NOMO-1 treated with DMSO at 0.1 percent for 48 hours (cell line): ENCODE measurements at regions not wholly inside any gene's neighbourhood (a gene's known extent, or its start where the extent isn't known, plus 50 kb on each side); places are given as distances from the start of the nearest gene placed in this dataset.

Source experiments
- DNase-seq: peaks from one replicate; lab custom pipeline; 2025; ENCODE audit not compliant: unreplicated experiment; lab: John Stamatoyannopoulos, UW

- no peak for DNase-seq
Observed at GRCh38 chr12:61694214-61694613, 566.0 kb upstream of the USP15 start.

DNA sequence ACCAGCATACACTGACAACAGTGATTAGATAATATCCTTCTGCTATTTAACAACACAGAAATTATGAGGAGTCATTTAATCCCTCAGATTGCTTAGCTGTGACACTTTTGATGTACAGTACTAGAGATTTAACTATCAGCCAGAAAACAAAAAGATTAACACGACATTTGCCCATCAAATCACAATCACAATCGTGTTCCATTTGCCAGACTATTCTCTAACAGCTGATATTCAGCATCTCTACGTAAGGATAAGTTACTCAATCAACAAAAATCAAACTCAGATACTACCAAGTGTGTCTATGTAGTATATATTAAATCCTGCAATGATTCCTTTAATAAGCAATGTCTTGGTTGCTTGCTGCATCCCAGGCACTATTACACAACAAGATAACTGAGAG, 558.7 kb upstream of the USP15 start:
- DNase-seq: no peak

DNA sequence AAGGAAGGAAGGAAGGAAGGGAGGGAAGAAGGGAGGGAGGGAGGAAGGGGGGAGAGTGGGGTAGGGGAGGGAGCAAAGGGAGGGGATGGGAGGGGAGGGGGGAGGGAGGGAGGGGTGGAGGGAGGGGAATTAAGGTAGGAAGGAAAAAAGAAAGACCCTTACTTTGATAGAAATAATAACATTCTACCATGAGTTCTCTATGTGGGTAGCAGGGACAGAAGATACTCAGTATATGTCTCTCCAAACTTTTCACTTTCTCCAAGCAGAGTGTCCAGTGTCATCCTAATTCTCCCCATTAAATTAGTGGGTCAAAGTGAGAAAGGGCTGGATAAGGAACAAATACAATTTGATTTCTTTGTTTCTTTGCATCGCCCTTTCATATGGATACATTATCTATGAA, 553.4 kb upstream of the USP15 start:
- DNase-seq: no peak

DNA sequence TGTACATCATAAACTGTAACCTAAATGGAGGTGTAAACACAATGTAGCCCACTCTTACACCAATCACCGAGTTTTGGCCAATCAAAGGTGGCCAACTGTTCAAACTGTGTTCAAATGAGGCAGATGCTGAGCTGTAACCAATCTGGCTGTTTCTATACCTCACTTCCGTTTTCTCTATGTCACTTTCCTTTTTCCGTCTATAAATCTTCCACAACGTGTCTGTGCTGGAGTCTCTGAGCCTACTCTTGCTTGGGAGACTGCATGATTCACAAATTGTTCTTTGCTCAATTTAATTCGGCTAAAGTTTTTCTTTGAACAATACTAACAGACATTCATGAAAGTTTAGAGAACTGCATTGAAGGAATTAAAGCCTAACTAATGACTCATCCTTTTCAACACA, 547.1 kb upstream of the USP15 start:
- DNase-seq: peak; percentile 18

DNA sequence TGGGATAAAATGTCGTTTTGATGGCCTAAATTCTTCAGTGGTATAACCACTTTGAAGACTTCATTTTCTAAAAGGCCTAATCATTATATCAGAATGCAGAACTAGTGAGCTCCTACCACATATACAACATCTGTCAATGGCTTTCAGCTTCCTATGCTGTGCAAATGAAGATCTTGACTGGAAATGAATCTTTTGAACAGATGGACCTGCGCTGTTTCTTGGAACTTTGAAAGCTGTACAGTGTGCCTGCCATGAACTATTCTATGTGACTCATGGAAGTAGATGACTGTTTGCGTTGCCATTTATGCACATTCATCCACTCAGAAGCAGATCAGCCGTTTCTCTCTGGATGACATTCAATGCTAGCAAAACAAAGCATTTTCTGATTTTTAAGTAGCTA, 542.2 kb upstream of the USP15 start:
- DNase-seq: no peak

GRCh38 chr12:61739925-61740324, 520.3 kb upstream of the USP15 start:
- DNase-seq: no peak

GRCh38 chr12:61750604-61751003, 509.6 kb upstream of the USP15 start:
- no peak for DNase-seq

DNA sequence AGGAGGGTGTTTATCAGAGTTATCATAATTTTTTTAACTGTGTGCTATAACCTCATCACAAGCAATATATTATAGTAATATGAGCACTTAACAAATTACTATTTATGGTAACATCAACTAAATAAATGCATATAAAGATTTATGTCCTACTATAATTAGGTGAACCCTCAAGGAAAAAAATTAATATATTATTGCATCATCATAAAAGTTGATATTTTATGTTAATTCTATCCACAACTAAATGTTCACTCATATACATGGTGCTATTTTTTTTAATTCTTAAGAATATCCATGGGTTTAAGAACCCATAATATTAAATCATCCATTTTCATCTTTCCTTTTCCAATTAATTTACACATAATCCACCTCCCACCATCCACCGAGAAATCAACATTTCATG, 506.0 kb upstream of the USP15 start:
- DNase-seq: no peak

GRCh38 chr12:61757831-61758505, 502.2 kb upstream of the USP15 start:
- no peak for DNase-seq

DNA sequence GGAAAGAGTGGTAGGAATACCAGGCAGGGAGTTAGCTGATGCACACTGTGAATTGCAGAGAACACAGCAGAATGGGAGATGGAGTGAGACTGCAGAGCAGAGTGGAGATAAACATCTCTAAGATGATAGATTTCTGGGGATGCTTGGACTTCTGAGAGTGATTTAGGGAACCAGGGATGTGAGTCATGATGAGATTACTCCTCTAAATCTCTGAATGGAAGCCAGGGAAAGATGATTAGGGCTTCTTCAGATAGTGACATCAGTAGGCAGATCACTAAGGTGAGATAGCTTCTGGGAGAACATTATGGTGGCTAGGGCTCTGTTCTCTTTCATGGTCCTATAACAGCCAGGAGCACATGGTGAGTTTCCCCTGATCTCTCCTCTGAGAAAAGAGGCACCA, 501.5 kb upstream of the USP15 start:
- DNase-seq: no peak

DNA sequence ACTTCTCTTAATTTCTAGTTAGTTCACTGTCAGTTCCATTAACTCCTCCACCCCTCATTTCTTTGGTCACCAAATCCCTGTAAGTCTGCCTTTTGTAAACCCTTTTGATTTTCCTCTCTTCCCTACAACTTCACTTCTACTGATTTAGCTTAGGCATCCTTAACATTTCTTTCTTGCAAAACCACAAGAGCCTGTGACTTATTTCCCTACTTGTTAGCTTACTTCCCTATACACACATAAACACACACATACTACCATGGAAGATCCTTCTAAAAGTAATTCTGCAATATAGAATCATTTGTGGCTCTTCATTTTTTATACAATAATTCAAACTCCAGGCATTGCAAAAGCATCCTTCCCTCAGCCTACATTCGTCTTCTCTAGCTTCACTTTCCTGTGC, 494.3 kb upstream of the USP15 start:
- DNase-seq: no peak

DNA sequence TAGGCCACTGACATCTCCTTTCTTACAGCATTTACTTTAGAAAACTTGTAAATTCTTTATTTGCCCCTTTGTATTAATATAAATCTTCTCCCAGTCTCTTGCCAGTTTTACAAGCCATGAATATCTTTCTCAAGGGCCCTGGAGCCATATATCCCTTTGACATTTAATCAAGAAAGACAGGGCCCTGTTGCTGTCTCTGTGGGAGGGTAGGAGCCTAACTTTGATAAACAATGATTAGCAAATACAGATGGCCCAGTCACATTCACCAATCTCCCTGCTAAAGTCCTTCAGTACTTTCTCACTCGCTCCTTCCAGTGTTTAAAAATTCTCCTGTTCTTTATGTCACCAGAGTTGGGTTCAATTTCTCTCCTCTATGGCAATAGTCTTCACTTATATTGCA, 479.8 kb upstream of the USP15 start:
- DNase-seq: no peak

DNA sequence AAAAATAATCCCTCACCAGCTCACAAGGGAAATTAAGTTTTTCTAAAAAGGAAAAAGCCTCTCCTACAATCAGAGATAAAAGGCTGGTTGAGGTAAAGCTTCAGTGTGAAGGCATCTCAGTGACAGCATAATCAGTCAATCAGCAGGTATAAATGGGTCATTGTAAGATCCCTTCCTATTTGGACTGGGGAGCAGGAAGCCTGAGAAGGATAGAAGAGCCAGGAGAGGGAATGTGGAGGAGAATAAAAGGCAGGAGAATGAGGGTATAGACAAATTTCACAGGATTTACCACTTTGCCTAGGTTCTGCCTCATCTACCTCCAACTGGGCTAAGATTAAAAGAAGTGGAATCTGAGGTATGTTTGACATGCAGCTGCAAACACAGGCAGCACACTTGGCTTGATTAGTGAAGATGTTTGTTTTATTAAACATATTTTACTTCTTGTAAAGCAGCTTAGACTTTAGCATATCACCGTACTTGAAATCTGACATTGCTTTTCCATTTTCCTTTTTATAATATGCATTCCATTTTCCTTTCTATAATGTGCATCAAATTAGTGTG, 479.1 kb upstream of the USP15 start:
- DNase-seq: no peak

DNA sequence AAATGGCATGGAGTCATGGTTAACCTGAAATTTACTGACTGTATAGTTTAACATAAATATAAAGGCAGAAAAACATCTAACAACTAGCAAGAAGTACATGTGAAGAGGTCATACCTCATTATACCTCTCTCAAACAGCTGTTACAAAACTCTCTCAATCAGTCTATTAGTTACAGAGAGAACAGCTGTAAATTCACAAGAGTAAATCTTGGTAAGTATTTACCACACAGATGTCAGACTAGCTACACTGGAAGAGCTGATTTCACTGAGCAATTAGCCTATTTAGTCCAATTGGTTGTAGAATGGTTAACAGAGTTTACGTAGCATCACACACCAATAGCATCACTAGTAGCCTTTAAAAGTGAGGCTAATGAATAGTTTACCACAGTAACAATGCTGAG, 463.4 kb upstream of the USP15 start:
- DNase-seq: no peak

DNA sequence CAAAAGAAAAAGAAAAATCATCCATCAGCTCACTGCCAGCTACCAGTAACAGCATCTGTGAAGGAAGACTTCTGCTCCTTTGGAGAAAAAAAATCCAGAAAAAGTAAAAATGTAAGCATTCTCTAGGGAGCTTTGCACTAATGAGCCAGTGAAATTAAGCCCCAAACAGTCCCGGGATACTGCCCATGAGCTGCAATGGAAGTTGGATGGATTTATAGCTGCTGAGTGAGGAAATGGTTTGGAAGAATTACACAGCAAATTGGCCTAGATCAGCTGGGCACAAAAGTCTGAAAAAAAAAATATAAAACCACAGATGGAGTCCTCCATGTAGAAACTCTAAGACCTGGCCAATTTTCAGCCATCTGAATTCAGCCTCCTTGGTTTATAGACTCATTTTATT, 462.9 kb upstream of the USP15 start:
- no peak for DNase-seq

DNA sequence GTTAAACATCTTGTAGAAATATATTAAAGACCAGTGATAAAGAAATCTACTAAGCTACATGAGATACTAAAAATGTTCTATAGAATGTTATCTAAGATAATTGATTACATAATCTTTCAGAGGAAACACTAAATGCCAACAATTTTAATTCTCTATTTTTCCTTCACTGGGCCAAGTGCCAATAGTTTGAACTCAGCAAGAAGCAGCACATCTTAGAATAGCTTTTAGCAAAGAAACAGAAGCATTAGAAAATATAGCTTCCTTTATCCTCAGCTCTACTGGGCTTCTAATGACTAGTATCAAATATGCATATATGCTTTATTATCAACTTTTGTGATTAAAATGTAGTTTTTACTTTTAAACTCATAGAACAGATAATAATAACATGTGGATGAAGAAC, 461.4 kb upstream of the USP15 start:
- no peak for DNase-seq

- DNase-seq: no peak
Observed at GRCh38 chr12:61804301-61804700, 455.9 kb upstream of the USP15 start.

- DNase-seq: no peak
Observed at GRCh38 chr12:61808856-61809255, 451.3 kb upstream of the USP15 start.

DNA sequence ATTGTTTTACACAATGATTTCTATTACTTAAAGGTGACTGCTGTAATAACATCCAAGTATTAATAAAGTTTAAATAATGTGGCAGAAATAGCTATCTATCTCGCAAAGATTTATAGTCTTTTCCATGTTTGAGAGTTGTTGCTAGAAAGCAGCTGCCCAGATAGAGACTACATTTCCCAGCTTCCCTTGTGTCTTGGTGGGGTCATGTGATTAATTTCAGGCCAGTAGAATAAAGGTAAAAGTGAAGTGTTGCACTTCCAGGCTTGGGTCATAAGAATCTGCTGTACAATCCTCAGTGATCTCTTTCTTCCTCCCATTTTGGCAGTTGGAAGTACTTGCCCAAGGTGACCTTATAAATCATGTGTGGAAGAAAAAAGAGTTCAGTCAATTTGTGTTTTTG, 449.7 kb upstream of the USP15 start:
- no peak for DNase-seq

- DNase-seq: no peak
Observed at GRCh38 chr12:61821381-61821780, 438.8 kb upstream of the USP15 start.

DNA sequence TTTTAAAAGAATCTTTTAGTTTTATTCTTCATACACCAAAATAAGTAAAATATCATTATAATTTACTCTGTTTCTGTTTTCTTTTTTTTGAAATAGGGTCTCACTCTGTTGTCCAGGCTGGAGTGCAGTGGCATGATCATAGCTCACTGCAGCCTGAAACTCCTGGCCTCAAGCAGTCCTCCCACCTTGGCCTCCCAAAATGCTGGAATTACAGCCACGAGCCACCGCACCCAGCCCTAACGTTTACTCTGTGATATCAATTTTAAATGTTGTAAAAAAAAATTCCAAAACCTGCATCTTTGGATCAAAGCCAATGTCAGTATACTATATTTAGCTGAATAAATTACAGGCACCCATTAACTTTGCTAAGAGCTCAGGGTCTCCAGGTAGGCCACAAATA, 437.1 kb upstream of the USP15 start:
- DNase-seq: no peak

GRCh38 chr12:61846765-61847164, 413.4 kb upstream of the USP15 start:
- DNase-seq: no peak

GRCh38 chr12:61848893-61849292, 411.3 kb upstream of the USP15 start:
- DNase-seq: no peak
